ENCODE measurements at regions not wholly inside any gene's neighbourhood (a gene's known extent, or its start where the extent isn't known, plus 50 kb on each side); places are given as distances from the start of the nearest gene placed in this dataset.

- Histone ChIP-seq H3K27me3 (no peaks in the 10 kb centered on the region), H3K36me3 (no peaks in the 10 kb centered on the region), H3K9me3 (no peaks in the 10 kb centered on the region), H3K27ac (no peak overlapping the region), H3K4me3 (no peak overlapping the region), H3K4me1 (no peaks in the 10 kb centered on the region)
- no peak for DNase-seq (ENCODE audit: low spot score in 2 of 2)
- no peak for TF ChIP-seq CTCF (IDR thresholded peaks at IDR 0.05)
- intact Hi-C loops (cut with DNase I) = no loop called here
These were observed 767.0 kb downstream of the SLC4A3 start for GRCh38 chr2:220394433-220394832.

GRCh38 chr2:220396287-220396686 is 768.9 kb downstream of the SLC4A3 start:
- Histone ChIP-seq H3K27ac (no peak overlapping the region), H3K4me3 (no peak overlapping the region), H3K9me3 (no peaks in the 10 kb centered on the region), H3K4me1 (no peaks in the 10 kb centered on the region), H3K36me3 (no peaks in the 10 kb centered on the region), H3K27me3 (no peaks in the 10 kb centered on the region)
- no peak for DNase-seq (ENCODE audit: low spot score in 2 of 2)
- intact Hi-C loops (cut with DNase I) = no loop called here
- no peak for TF ChIP-seq CTCF (IDR thresholded peaks at IDR 0.05)

- Histone ChIP-seq H3K4me3 (no peak overlapping the region), H3K27me3 (no peaks in the 10 kb centered on the region), H3K36me3 (no peaks in the 10 kb centered on the region), H3K27ac (no peak overlapping the region), H3K9me3 (peaks cover 0 to 31% of the 10 kb centered on the region in 2 donors), H3K4me1 (no peaks in the 10 kb centered on the region)
- DNase-seq (ENCODE audit: low spot score in 2 of 2) = no peak
- no peak for TF ChIP-seq CTCF (IDR thresholded peaks at IDR 0.05)
- intact Hi-C loops (cut with DNase I) = no loop called here
These were observed 782.9 kb downstream of the SLC4A3 start for GRCh38 chr2:220410296-220410695.

GRCh38 chr2:220417503-220417902 is 790.1 kb downstream of the SLC4A3 start:
- no peak overlapping the region for H3K27ac ChIP-seq
- intact Hi-C loops (cut with DNase I) = no loop called here
- H3K27me3 ChIP-seq = no peaks in the 10 kb centered on the region
- no peaks in the 10 kb centered on the region for H3K9me3 ChIP-seq
- no peaks in the 10 kb centered on the region for H3K36me3 ChIP-seq
- H3K4me1 ChIP-seq = no peaks in the 10 kb centered on the region
- DNase-seq (ENCODE audit: low spot score in 2 of 2) = no peak
- H3K4me3 ChIP-seq = no peak overlapping the region
- no peak for TF ChIP-seq CTCF (IDR thresholded peaks at IDR 0.05)

- Histone ChIP-seq H3K27ac (no peak overlapping the region), H3K36me3 (no peaks in the 10 kb centered on the region), H3K27me3 (no peaks in the 10 kb centered on the region), H3K4me1 (no peaks in the 10 kb centered on the region), H3K9me3 (no peaks in the 10 kb centered on the region), H3K4me3 (no peak overlapping the region)
- TF ChIP-seq CTCF (IDR thresholded peaks at IDR 0.05) = no peak
- intact Hi-C loops (cut with DNase I) = no loop called here
- no peak for DNase-seq (ENCODE audit: low spot score in 2 of 2)
These were observed 792.2 kb downstream of the SLC4A3 start for GRCh38 chr2:220419647-220420046.

- no peak for TF ChIP-seq CTCF (IDR thresholded peaks at IDR 0.05)
- intact Hi-C loops (cut with DNase I) = no loop called here
- no peaks in the 10 kb centered on the region for H3K9me3 ChIP-seq
- no peak overlapping the region for H3K4me3 ChIP-seq
- no peaks in the 10 kb centered on the region for H3K4me1 ChIP-seq
- no peak overlapping the region for H3K27ac ChIP-seq
- DNase-seq (ENCODE audit: low spot score in 2 of 2) = no peak
- no peaks in the 10 kb centered on the region for H3K36me3 ChIP-seq
- H3K27me3 ChIP-seq = no peaks in the 10 kb centered on the region
These were observed 793.4 kb downstream of the SLC4A3 start for GRCh38 chr2:220420820-220421219.

Measured in ascending aorta (tissue), 2 donors.